ENCODE measurements at regions not wholly inside any gene's neighbourhood (a gene's known extent, or its start where the extent isn't known, plus 50 kb on each side); places are given as distances from the start of the nearest gene placed in this dataset.

- Histone ChIP-seq H3K27ac (ENCODE audit: low read depth, low read length) (no peak overlapping the region), H3K27me3 (ENCODE audit: low read length) (no peaks in the 10 kb centered on the region), H3K4me3 (ENCODE audit: insufficient read depth, low read length, poor library complexity, severe bottlenecking) (no peak overlapping the region), H4K20me1 (ENCODE audit: low read depth, low read length) (no peaks in the 10 kb centered on the region), H3K36me3 (ENCODE audit: low read length) (no peaks in the 10 kb centered on the region), H3K9ac (ENCODE audit: low read length) (no peak overlapping the region), H3K4me2 (ENCODE audit: low read depth, low read length, poor library complexity, severe bottlenecking) (no peak overlapping the region), H3K79me2 (ENCODE audit: insufficient read depth, low read length) (no peaks in the 10 kb centered on the region), H3K9me2 (replicated peaks; ENCODE audit: insufficient read depth, low read length) (no peaks in the 10 kb centered on the region), H3K9me3 (ENCODE audit: insufficient read depth, low read length) (no peaks in the 10 kb centered on the region), H3F3A (ENCODE audit: insufficient read depth) (no peaks in the 10 kb centered on the region), H2AFZ (ENCODE audit: low read depth, low read length, severe bottlenecking) (no peak overlapping the region)
- TF ChIP-seq, protein P1, sequence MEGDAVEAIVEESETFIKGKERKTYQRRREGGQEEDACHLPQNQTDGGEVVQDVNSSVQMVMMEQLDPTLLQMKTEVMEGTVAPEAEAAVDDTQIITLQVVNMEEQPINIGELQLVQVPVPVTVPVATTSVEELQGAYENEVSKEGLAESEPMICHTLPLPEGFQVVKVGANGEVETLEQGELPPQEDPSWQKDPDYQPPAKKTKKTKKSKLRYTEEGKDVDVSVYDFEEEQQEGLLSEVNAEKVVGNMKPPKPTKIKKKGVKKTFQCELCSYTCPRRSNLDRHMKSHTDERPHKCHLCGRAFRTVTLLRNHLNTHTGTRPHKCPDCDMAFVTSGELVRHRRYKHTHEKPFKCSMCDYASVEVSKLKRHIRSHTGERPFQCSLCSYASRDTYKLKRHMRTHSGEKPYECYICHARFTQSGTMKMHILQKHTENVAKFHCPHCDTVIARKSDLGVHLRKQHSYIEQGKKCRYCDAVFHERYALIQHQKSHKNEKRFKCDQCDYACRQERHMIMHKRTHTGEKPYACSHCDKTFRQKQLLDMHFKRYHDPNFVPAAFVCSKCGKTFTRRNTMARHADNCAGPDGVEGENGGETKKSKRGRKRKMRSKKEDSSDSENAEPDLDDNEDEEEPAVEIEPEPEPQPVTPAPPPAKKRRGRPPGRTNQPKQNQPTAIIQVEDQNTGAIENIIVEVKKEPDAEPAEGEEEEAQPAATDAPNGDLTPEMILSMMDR (IDR thresholded peaks at IDR 0.05; ENCODE audit: insufficient read depth, low read length, poor library complexity, severe bottlenecking): no peak
- no peak for TF ChIP-seq EZH2phosphoT487 (conservative IDR thresholded peaks at IDR 0.05; ENCODE audit: low read length)
Measured at GRCh38 chr2:217338306-217338916, 478.5 kb upstream of the TNP1 start.

- no peaks in the 10 kb centered on the region for H3F3A ChIP-seq (ENCODE audit: insufficient read depth)
- H3K4me2 ChIP-seq (ENCODE audit: low read depth, low read length, poor library complexity, severe bottlenecking): no peak overlapping the region
- H4K20me1 ChIP-seq (ENCODE audit: low read depth, low read length): no peaks in the 10 kb centered on the region
- no peaks in the 10 kb centered on the region for H3K27me3 ChIP-seq (ENCODE audit: low read length)
- no peaks in the 10 kb centered on the region for H3K36me3 ChIP-seq (ENCODE audit: low read length)
- H3K27ac ChIP-seq (ENCODE audit: low read depth, low read length): no peak overlapping the region
- TF ChIP-seq, protein P1 (IDR thresholded peaks at IDR 0.05; ENCODE audit: insufficient read depth, low read length, poor library complexity, severe bottlenecking): no peak
- H3K4me3 ChIP-seq (ENCODE audit: insufficient read depth, low read length, poor library complexity, severe bottlenecking): no peak overlapping the region
- H3K9me3 ChIP-seq (ENCODE audit: insufficient read depth, low read length): no peaks in the 10 kb centered on the region
- no peak overlapping the region for H2AFZ ChIP-seq (ENCODE audit: low read depth, low read length, severe bottlenecking)
- H3K9ac ChIP-seq (ENCODE audit: low read length): no peak overlapping the region
- no peaks in the 10 kb centered on the region for H3K79me2 ChIP-seq (ENCODE audit: insufficient read depth, low read length)
- no peaks in the 10 kb centered on the region for H3K9me2 ChIP-seq (replicated peaks; ENCODE audit: insufficient read depth, low read length)
Measured at GRCh38 chr2:217337771-217338170, 477.9 kb upstream of the TNP1 start.

- no peak overlapping the region for H3K27ac ChIP-seq (ENCODE audit: low read depth, low read length)
Measured at GRCh38 chr2:217336694-217337093, 476.8 kb upstream of the TNP1 start.

More at GRCh38 chr2:217336694-217337093, 476.8 kb upstream of the TNP1 start:
- Histone ChIP-seq H3K9me2 (replicated peaks; ENCODE audit: insufficient read depth, low read length) (no peaks in the 10 kb centered on the region), H3F3A (ENCODE audit: insufficient read depth) (no peaks in the 10 kb centered on the region), H3K4me3 (ENCODE audit: insufficient read depth, low read length, poor library complexity, severe bottlenecking) (no peak overlapping the region), H4K20me1 (ENCODE audit: low read depth, low read length) (no peaks in the 10 kb centered on the region), H3K9me3 (ENCODE audit: insufficient read depth, low read length) (no peaks in the 10 kb centered on the region), H2AFZ (ENCODE audit: low read depth, low read length, severe bottlenecking) (no peak overlapping the region), H3K36me3 (ENCODE audit: low read length) (no peaks in the 10 kb centered on the region), H3K9ac (ENCODE audit: low read length) (no peak overlapping the region), H3K27me3 (ENCODE audit: low read length) (no peaks in the 10 kb centered on the region), H3K79me2 (ENCODE audit: insufficient read depth, low read length) (no peaks in the 10 kb centered on the region), H3K4me2 (ENCODE audit: low read depth, low read length, poor library complexity, severe bottlenecking) (no peak overlapping the region)
- no peak for TF ChIP-seq EZH2phosphoT487 (conservative IDR thresholded peaks at IDR 0.05; ENCODE audit: low read length)
- TF ChIP-seq, protein P1 (IDR thresholded peaks at IDR 0.05; ENCODE audit: insufficient read depth, low read length, poor library complexity, severe bottlenecking): no peak

All from SU-DHL-6 (cell line).